GM18909 (cell line): ENCODE measurements at regions not wholly inside any gene's neighbourhood (a gene's known extent, or its start where the extent isn't known, plus 50 kb on each side); places are given as distances from the start of the nearest gene placed in this dataset.
"Not testable (repeated sequence)": the region's sequence is repeated elsewhere in the genome, so short reads cannot be mapped to it uniquely, and the experiment has no call there.

Experiments
- ATAC-seq: cut with Tn5 transposase; IDR thresholded peaks from one replicate; pipeline ENCODE4 v1.9.1; 2021; ENCODE audit warnings: mild to moderate bottlenecking; ENCODE audit not compliant: unreplicated experiment, poor library complexity

DNA sequence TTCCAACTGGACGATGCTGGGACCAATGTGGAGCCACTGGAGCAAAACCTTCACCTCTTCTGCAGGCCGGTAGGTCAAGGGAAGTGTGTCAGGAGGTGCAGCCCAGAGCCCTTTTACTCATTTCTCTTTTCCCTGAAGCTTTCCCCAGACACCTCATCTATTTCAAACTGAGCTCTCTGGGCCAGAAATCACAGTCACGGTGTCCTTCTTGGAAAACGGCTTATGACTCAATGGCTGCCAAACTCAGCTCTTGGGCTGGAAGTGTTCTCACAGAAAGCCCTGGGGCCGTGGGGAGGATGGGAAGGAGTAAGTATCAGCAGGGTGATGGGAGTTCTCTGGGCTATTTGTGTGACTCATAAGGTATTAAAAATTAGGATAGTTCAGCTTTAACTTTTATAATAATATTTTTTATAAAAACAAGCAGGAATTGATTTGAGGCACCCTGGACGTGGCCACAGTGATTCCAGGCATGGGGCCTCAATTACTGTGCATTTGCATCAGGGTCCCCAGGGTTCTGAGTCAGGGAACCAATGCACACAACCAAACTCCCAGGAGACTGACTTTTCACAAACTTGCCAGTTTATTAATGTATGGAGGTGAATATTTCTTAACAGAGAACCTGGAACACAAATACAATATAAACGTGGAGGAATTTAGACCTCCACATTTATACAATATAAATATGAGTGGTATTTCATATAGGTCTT, 187.4 kb upstream of the TMEM72 start:
- ATAC-seq = no peak

DNA sequence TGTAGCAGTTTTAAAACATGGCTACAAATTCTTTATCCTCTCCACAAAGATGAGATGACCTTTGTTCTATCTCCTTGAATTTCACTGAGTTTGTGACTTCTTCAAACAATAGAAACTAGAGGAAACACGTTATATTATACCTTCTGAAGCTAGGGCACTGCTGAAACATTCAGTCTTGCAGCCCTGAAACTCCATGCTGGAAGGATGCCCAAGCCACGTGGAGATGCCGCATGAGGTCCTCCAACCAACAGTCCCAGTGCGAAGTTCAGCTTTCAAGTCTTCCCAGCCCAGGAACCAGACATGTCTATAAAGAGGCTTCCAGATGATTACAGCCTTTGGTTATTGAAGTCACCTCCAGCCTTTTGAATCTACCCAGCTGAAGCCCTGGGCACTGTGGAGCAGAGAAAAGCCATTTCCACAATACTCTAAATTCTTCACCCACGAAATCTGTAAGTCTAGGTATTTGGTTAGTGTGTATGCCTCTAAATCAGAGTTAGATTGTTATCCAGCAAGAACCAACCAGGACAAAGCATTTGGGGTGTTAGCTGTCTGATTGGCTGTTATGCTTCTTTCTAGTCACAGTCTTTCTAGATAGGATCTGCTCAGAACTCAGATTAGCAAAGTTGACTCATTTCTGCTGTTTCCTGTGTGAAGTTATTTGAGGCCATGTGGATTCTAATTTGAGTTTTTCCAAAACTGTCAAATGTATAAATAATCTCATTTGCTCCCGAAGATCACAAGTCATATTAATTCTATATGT, 186.5 kb upstream of the TMEM72 start:
- ATAC-seq = peak; percentile 57

DNA sequence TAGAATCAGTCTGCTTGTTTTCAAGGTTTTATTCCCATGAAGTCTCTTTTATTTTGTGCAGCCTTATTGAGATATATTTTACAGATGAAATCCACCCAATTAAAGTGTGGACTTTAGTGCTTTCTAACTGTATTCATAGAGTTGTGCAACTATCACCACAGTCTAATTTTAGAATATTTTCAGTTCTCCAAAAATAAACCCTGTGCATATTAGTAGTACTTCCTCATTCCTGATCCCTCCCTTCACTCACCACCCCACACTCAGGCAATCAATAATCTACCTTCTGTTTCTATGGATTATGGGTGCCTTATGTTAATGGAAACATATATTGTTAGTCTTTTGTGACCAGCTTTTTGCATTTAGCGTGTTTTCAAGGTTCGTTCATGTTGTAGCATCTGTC, 185.7 kb upstream of the TMEM72 start:
- ATAC-seq = peak; percentile 78

DNA sequence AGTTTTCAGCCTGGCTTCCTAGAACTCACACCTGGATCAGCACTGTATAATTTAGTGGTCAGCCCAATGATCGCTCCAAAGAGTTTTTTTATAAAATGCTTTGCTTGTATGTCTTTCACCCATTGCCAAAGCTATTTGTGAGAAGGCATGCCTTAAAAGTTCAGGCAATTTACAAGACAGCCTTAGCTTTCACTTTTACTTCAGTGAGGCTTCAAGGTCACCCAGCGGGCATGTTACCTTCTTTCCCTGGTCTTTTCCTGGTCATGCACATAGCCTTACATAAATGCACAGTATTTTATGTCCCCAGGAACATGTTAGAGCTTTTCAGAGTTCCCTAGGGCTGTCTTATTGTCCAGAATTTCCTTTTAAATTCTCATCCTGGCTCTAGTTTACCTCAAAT, 179.9 kb upstream of the TMEM72 start:
- no peak for ATAC-seq

DNA sequence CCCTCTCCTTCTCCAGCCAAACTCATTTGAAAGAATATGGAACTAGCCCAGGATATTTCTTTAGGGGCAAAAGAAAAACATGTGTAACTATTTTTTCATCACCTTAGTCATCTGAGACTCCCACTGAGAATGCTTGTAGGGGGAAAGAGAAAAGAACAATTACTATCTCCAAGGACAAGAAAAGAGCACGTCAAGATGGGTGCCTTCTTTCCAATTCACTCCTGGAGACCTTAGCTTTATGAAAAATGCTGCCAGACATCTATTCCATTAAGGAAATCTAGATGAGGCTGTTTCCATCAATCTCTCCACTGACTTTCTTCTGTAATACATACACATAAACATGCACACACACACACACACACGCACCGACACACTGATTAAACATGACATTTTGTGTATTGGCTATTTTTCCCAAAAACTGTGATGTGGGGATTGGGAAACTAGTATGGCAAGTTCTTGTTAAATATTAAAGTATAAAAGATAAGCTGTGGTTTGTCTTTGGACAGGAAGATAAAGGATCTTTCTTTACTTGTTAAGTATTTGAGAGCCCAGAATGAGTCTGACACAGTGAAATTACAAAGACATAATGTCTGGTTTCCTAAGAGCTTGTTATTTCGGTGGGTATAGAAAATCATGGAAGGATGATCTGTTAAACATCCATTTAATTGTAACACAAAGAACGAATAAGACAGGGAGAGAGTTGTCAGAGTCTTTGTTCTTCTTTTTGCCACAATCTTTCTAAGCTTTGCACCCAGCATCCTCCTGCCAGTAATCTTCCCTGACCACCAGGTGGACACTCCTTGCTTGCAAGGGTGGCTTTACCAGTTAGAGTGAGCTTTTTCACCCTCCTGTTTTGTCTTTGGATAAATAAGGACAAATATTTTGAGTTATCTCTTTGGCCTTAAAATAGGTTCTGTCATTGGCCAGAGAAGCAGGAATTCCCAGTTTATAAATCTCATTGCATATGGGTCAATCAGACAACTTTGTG, 177.3 kb upstream of the TMEM72 start:
- ATAC-seq = no peak

DNA sequence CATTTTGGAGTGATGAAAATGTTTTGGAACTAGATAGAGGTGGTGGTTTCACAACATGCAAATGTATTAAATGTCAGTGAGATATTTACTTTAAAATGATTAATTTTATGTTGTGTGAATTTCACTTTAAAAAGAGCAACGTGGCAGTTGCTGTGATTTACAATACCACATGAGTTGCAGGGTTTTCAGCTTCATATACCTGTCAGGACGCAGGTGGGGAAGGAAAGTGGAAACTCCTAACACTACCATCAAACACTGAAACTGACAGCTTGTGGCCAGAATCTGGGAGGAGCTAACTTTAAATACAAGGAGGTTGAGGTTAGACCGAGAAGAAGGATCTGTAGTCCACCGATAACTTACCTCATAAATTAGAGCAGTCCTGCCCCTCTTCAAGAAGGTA, 168.9 kb upstream of the TMEM72 start:
- peak; percentile 48 for ATAC-seq

DNA sequence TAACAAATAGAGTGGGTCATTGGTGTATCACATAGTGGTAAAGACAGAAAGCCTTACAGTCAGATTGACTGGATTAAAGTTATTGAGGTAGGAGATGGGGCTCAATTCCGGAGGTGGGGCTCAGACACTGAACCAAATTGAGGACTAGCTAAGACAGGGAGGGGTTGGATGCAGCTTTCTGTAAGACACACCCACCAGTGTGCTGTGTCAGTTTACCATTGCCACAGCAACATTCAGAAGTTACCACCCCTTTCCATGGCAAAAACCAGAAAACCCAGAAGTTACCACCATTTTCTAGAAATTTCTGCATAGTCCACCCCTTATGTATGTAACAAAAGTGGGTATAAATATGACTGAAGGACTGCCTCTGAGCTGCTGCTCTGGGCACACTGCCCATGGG, 167.6 kb upstream of the TMEM72 start:
- ATAC-seq = no peak

DNA sequence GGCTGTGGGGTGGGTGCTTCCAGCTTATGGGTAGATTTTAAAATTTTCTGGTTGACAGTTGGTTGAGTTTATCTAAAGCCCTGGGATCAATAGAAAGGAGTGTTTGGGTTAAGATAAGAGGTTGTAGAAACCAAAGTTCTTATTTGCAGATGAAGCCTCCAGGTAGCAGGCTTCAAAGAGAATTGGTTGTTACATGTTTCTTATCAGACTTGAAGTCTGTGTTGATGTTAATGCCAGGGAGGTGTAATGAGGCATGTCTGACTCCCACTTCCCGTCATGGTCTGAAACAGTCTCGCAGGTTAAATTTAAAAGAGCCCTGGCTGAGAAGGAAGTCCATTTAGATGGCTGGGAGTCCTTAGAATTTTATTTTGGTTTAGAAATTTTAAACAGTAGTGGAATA, 165.2 kb upstream of the TMEM72 start:
- ATAC-seq = no peak

DNA sequence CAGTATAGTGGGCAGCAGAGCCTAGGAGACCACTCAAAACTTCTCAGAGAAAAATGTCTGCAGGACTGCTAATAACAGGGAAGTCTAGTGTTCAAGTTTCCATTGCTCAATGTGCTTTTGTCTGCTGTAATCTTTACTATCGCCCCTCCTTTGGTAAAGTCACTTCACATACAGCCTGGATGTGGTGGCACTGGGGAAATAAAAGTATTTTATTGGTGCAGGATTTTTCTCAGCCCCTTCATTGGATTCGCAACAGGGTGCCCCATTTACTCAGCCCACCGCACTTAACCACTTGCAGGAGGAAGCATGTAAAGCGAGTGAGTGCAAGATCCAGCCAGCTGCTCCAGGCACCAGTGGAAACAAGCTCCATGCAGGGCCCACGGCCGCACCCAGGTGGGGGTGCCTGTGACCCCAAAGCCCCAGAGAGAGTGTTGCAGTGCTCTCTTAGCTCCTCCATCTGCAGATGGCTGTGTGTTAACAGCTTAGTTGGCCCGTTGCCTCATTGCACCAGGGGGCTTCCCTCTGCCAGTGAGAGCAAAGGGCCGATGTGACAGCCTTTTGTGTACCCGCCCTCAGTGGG, 163.5 kb upstream of the TMEM72 start:
- ATAC-seq = no peak

DNA sequence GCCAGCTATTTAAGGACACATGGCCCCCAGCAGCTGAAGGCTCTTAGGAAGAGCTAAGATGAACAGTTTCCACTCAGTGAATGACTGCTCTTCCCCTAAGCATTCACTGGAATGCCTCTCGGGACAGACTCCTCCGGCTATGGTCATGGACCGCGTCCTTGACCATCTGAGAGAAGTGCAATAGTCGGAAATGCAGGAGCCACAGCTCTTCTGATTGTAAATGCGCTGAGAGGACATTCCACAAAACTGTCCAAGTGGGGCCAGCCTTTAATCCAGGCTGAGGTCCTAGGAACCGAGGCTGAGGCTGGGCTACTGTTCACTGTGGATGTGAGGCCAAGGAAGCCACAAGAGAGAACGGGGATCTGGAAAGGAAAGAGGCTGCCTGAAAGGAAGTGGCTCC, 162.0 kb upstream of the TMEM72 start:
- ATAC-seq = no peak

DNA sequence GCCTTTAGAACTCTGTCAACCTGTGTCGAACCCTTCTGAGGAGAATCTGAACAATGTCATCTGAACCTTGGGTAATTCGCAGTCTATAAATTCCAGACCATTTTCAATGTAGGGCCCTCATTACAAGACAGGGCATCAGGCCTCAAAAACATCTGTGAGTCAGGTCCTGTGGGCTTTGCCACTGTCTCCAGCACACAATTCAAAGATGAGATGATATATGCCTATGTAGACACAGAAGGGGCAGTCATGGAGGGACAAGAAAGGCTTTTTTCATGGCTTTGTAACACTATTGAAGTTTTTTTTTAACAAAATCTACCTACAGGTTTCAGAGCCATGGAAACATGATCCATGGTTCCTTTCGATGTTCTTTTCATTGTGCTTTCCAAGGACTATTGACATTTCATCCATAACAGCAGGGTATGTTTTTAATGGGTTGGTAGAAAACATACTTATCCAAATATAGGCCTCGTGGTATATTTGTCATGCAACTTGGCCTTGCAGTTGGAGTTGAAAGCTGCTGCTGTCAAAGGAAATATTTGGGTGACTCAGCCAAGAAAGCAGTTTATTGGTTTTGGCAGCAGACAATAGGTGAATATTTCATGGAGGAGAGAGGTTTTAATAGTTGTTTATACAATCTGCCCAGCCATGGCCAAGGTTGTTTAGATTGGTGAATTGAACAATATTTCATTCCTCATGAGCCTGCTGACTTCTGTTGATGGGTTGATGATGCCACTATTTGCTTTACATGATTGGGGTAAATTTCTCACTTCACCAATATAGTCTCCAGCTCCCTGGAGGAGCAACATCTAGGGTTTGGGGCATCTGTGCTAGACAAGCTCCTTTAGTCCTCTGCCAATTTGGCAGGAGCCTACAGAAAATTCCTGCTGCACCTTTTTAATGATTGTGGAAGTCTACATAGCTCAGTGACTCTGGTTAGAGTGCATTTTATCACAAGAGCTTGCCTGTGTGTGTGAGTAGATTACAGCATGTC, 158.4 kb upstream of the TMEM72 start:
- ATAC-seq = no peak

DNA sequence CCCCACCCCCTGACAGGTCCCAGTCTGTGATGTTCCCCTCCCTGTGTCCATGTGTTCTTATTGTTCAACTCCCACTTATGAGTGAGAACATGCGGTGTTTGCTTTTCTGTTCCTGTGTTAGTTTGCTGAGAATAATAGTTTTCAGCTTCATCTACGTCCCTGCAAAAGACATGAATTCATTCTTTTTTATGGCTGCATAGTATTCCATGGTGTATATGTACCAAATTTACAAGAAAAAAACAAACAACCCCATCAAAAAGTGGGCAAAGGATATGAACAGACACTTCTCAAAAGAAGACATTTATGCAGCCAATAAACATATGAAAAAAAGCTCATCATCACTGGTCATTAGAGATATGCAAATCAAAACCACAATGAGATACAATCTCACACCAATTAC, 156.8 kb upstream of the TMEM72 start:
- ATAC-seq = not testable (repeated sequence)

DNA sequence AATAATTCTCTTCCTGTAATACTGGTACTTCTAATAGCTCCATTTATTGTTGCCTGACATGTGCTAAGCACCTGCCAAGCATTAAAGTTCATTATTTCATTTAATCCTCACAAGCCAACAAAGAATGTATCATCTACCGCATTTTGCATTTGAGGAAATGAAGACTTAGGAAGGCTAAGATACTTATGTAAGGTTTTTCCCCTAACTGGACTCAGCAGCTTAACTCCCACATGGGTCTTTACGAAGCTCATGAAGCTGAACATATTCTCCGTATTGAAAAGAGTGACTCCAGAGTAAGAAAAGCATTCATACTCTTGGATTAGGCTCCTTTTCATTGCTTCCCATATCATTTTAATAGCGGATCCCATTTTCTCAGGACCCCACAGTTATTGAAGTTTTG, 155.7 kb upstream of the TMEM72 start:
- no peak for ATAC-seq

DNA sequence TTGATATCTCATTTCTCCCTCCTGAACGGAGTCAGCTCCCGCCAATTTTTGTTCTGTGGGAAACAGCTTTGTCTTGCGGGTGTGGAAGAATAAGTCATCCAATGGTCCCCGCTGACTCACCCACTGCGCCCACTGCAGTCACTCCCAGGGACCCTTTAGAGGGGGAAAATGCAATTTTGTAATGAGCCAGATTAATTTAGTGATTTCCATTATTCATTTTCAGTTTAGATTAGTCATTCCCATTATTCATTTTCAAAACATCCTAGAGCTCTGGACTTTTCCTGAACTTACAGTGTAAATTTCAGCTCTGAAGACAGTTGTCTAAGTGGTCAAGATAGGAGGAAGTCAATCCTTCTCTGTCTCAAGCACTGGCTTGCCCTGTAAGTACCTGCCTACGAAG, 154.9 kb upstream of the TMEM72 start:
- ATAC-seq = no peak

DNA sequence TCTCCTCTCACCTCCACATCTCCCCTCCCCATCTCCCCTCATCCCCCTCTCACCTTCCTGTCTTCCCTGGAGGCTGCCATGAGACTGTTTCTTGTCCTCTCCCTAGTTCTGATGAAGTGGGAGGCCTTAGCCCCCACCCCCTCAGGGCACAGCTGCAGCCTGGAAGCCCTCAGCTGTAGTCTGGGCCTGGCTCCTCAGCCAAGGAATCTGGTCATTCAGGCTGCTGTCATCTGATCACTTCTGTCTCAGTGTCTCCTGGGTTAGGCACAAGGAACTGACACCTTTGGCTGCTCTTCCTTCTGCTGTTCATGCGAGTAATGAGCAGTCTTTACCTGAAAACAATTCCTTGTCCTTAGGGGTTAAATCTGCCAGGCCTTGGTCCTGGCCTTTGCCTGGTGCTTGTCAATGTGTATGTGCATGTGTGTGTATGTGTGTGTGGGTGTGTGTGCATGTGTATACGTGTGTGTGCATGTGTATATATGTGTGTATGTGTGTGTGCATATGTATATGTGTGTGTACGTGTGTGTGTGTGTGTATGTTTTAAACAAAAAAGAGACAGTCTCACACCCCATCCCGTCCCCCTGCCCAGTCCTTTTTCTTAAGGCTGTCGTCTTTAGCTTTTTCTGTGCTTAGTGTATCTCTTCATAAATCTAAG, 153.5 kb upstream of the TMEM72 start:
- no peak for ATAC-seq

DNA sequence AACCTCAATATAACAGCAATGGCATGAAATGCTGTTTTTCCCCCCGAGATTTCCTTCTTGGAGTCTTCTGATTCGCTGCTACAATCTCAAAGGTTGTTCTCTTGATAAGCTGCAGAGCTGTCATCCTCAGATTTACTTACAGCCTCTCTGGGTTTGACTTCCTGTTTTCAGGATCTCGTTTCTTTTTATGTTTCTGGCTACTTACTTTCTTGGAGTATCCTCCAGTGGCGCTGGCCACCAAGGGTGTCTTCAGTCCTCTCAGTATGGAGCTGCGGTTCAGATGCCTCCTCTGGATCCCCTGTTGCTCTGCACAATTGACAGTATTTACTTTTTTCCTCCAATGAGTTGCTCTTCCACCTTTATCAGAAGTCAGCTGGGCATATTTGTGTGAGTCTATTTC, 152.0 kb upstream of the TMEM72 start:
- no peak for ATAC-seq

DNA sequence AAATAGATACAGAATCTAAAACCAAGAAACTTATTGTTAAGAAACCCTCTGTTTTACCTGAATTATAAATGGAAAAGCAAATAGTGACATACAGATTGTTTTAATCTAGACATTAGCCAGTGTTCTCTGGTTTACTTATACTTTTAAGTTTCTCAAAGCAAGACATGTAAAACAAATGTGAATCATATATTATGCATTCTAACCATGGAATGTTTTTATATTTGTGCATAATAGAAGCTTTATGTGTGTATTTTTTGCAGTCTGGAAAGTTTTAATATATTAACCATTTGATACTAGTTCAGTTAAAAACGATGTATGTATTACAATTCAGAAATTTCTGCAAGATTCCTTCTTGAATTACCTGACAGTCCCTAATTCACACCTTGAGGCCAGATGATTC, 150.6 kb upstream of the TMEM72 start:
- no peak for ATAC-seq

DNA sequence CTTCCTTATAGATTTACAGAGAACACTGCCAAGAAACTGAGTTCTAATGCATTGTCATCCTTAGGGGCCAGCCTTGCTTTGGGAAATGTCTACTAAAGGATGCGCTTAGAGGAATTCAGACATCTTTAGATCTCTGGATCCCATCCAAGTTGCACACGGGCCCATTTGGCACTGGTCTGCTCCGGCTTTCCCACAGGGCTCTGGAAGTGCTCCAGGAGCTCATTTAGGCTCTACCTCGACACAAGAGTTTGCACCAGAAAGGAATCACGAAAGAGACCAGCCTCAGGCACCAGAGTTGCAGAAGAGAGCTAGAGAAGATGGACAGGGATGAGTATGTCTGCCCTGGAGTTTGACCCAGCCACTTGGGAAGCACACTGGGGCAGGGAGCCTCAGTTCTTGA, 150.1 kb upstream of the TMEM72 start:
- no peak for ATAC-seq

DNA sequence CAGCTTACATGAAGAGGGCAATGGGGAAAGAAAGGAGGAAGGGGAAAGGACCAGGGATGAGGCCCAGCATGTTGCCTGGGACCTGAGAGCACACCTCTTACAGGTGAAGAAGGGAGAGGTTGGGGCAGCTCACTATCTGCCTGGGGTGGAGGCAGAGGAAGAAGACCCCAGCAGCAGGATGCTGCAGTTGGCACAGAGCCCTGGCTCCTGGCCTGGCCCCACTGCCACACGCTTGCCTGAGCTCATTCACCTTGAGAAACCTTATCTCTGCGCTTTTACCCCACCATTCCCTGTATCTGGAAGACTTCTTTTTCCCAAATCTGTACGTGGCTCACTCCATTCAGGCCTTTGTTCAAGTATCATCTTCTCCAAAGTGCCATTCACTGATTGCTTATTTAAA, 147.8 kb upstream of the TMEM72 start:
- ATAC-seq = no peak
